Right lobe of liver (tissue), 4 donors: ENCODE measurements at regions not wholly inside any gene's neighbourhood (a gene's known extent, or its start where the extent isn't known, plus 50 kb on each side); places are given as distances from the start of the nearest gene placed in this dataset.

ENCODE experiments used
- CTCF ChIP-seq, 4 donors: fragments of 200-600 bp in 3 of 4; fragments of 450-650 bp in 1 of 4; IDR thresholded peaks; one replicate each; pipeline versions ENCODE4 v1.5.1 to v1.8.0; 2016 to 2022; ENCODE audit warnings: antibody characterized with exemption in 4 of 4, mild to moderate bottlenecking in 2 of 4
- POLR2A ChIP-seq: fragments of 450-650 bp; IDR thresholded peaks from one replicate; pipeline ENCODE4 v1.6.1; 2017; ENCODE audit warnings: antibody characterized with exemption, mild to moderate bottlenecking
- donor health status: DM: no; HTN: no; CAD: no.
- donor health status: DM: no; HTN: no; CAD: no.
- donor health status: DM: no; HTN: yes; CAD: no.

- TF ChIP-seq CTCF (IDR thresholded peaks at IDR 0.05) (no peak), POLR2A (no peak)
Measured at GRCh38 chr14:98244966-98245569, 1026.9 kb downstream of the BCL11B start.
